ENCODE measurements at regions not wholly inside any gene's neighbourhood (a gene's known extent, or its start where the extent isn't known, plus 50 kb on each side); places are given as distances from the start of the nearest gene placed in this dataset.

- Histone ChIP-seq H3K27ac (ENCODE audit: low read length) (no peak overlapping the region), H3K36me3 (ENCODE audit: control insufficient read depth, insufficient read depth, low read length) (no peaks in the 10 kb centered on the region), H3K27me3 (ENCODE audit: control insufficient read depth, insufficient read depth, low read length) (no peaks in the 10 kb centered on the region; the same call in 1 of the 2 replicates), H3K9me3 (ENCODE audit: control insufficient read depth, insufficient read depth, low read depth, low read length) (no peaks in the 10 kb centered on the region), H3K4me1 (ENCODE audit: control insufficient read depth, insufficient read depth, low read length) (no peaks in the 10 kb centered on the region), H3K4me3 (ENCODE audit: low read depth in 2 of 2, low read length in 2 of 2) (no peak overlapping the region)
- ChIA-PET CTCF (no interaction called here), POLR2A (no interaction called here)
- intact Hi-C loops (cut with micrococcal nuclease; ENCODE audit: unreplicated experiment) (no loop called here), in situ Hi-C loops (cut with HindIII; ENCODE audit: low pct_unique_long_range_greater_than_20kb, low sequenced_read_pairs) (no loop called here)
- TF ChIP-seq, protein P1, sequence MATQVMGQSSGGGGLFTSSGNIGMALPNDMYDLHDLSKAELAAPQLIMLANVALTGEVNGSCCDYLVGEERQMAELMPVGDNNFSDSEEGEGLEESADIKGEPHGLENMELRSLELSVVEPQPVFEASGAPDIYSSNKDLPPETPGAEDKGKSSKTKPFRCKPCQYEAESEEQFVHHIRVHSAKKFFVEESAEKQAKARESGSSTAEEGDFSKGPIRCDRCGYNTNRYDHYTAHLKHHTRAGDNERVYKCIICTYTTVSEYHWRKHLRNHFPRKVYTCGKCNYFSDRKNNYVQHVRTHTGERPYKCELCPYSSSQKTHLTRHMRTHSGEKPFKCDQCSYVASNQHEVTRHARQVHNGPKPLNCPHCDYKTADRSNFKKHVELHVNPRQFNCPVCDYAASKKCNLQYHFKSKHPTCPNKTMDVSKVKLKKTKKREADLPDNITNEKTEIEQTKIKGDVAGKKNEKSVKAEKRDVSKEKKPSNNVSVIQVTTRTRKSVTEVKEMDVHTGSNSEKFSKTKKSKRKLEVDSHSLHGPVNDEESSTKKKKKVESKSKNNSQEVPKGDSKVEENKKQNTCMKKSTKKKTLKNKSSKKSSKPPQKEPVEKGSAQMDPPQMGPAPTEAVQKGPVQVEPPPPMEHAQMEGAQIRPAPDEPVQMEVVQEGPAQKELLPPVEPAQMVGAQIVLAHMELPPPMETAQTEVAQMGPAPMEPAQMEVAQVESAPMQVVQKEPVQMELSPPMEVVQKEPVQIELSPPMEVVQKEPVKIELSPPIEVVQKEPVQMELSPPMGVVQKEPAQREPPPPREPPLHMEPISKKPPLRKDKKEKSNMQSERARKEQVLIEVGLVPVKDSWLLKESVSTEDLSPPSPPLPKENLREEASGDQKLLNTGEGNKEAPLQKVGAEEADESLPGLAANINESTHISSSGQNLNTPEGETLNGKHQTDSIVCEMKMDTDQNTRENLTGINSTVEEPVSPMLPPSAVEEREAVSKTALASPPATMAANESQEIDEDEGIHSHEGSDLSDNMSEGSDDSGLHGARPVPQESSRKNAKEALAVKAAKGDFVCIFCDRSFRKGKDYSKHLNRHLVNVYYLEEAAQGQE (IDR thresholded peaks at IDR 0.05; ENCODE audit: insufficient read depth in 1 of 2, low read depth in 2 of 2, low read length in 1 of 2) = no peak
- TF ChIP-seq TCF7L2 (IDR thresholded peaks at IDR 0.05; ENCODE audit: low read depth, low read length) = no peak
- no peak for TF ChIP-seq POLR2AphosphoS5 (IDR thresholded peaks at IDR 0.05; ENCODE audit: low read depth, low read length)
- BruUV-seq (replicated peaks) = no TSS peak
- no peak for ATAC-seq
- DNase-seq (ENCODE audit: low read depth, low spot score) = no peak
Measured at GRCh38 chr6:15990179-15990578, 138.7 kb upstream of the MYLIP start.

DNA sequence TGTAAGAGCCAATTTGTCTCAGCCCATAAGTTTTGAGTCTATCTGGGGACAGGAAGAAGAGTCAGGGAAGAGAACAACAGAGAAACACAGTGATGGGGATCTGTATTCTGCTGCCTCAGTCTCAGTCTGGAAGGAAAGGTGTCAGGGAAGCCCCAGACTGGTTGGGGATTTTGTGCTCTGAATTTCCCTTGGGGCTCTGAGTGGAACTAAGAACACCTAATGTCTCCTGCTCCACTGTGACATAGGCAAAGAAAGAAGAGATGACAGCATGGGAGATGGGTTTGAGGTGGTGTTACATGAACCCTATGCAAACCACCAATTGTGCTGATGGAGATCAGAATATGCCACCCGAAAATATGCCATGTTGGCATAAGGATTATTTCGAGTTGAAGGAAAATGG is 139.5 kb upstream of the MYLIP start:
- intact Hi-C loops (cut with micrococcal nuclease; ENCODE audit: unreplicated experiment) (no loop called here), in situ Hi-C loops (cut with HindIII; ENCODE audit: low pct_unique_long_range_greater_than_20kb, low sequenced_read_pairs) (no loop called here)
- ATAC-seq (no peak), DNase-seq (ENCODE audit: low read depth, low spot score) (no peak)
- H3K36me3 ChIP-seq (ENCODE audit: control insufficient read depth, insufficient read depth, low read length) = no peaks in the 10 kb centered on the region
- POLR2A ChIA-PET = no interaction called here
- no peaks in the 10 kb centered on the region for H3K9me3 ChIP-seq (ENCODE audit: control insufficient read depth, insufficient read depth, low read depth, low read length)
- no peaks in the 10 kb centered on the region for H3K4me1 ChIP-seq (ENCODE audit: control insufficient read depth, insufficient read depth, low read length)
- H3K27ac ChIP-seq (ENCODE audit: low read length) = no peak overlapping the region
- CTCF ChIA-PET = no interaction called here
- H3K4me3 ChIP-seq (ENCODE audit: low read depth in 2 of 2, low read length in 2 of 2) = no peak overlapping the region
- no peaks in the 10 kb centered on the region; the same call in 1 of the 2 replicates for H3K27me3 ChIP-seq (ENCODE audit: control insufficient read depth, insufficient read depth, low read length)
- BruUV-seq (replicated peaks) = no TSS peak
- TF ChIP-seq, protein P1 (IDR thresholded peaks at IDR 0.05; ENCODE audit: insufficient read depth in 1 of 2, low read depth in 2 of 2, low read length in 1 of 2) = no peak
- no peak for TF ChIP-seq SIN3A (IDR thresholded peaks at IDR 0.05; ENCODE audit: borderline replicate concordance, insufficient read depth, low read depth, low read length)
- TF ChIP-seq TCF7L2 (IDR thresholded peaks at IDR 0.05; ENCODE audit: low read depth, low read length) = no peak
- no peak for TF ChIP-seq POLR2AphosphoS5 (IDR thresholded peaks at IDR 0.05; ENCODE audit: low read depth, low read length)
- no peak for TF ChIP-seq CTCF (IDR thresholded peaks at IDR 0.05)

Measured in Panc1 (cell line).